ENCODE measurements at regions not wholly inside any gene's neighbourhood (a gene's known extent, or its start where the extent isn't known, plus 50 kb on each side); places are given as distances from the start of the nearest gene placed in this dataset.

DNA sequence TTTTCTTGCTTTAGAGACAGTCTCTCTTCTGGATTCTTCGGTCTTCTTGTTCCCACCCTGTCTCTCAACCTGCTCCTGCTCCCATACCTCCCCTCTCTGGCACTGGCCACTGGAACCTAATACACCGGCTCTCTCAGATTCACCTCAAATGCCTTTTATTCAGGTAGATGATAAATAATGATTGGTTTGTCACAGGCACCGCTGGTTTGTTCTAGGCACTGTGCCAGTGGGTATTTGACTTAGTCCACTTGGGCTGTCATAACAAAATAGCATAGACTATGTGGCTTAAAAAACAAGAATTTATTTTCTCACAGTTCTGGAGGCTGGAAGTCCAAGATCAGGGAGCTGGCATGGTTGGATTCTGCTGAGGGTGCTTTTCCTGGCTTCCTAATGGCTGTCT lies 278.2 kb upstream of the STT3B start:
- no peak overlapping the region for H3K27ac ChIP-seq
- H3K4me3 ChIP-seq: no peak overlapping the region

GRCh38 chr3:31255007-31255581 lies 277.6 kb upstream of the STT3B start:
- Histone ChIP-seq H3K27ac (no peak overlapping the region), H3K4me3 (no peak overlapping the region)

DNA sequence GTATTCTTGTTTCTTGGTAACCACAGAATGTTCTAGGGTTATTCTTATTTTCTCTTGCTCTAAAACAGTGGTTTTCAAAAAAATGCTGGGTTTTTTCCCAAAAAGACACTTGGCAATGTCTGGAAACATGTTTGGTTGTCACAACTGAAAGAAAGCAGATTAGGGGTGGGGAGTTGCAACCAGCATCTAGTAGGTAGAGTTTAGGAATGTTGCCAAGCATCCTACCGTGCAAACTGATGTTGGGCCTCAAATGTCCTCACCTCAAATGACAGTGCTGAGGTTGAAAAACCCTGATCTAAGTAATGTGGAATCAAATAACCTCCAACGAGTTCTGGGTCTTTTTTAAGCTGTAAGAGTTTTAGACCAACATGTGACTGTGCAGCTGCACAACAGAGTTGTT lies 270.5 kb upstream of the STT3B start:
- Histone ChIP-seq H3K27ac (no peak overlapping the region), H3K4me3 (no peak overlapping the region)

GRCh38 chr3:31263897-31264296 lies 268.8 kb upstream of the STT3B start:
- Histone ChIP-seq H3K27ac (no peak overlapping the region), H3K4me3 (no peak overlapping the region)

DNA sequence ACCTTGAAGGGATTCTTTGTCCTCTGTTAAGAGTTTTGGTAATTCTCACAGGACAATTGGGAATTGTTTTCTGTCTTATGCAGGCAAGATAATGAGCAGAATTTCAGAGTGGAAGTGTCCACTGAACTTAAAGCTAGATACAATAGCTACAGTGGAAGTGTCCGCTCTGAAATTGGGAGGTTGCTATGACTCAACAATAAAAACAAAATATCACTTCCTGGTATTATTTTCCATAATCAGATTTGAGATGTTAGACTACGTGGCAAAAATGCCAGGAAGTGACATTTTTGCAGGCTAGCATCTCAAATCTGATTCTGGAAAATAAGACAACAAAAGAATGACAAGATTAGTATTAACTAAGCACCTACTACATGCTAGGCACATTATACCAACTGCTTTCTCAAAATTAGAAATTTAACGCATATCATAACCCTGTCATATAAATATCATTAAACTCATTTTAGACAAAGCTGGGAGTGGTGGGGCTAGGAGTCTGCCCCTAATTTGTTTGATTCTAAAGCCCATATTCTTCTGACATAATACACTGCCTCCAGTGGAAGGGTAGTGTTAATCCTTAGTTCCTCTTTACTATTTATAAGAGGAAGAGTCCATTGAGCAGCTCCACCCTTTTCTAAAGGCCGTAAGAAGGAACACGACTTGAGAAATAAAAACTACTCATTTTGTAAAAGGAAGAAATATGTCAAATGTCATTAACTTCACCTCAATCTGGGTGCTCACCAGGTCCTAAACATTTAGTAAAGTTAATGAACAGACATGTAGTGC lies 266.9 kb upstream of the STT3B start:
- Histone ChIP-seq H3K4me3 (no peak overlapping the region), H3K27ac (peak overlapping the region in 3 of 21 experiments; percentile 23 to 61 (median 58))

- no peak overlapping the region for H3K27ac ChIP-seq
- no peak overlapping the region for H3K4me3 ChIP-seq
Observed at GRCh38 chr3:31268868-31269267, 263.9 kb upstream of the STT3B start.

GRCh38 chr3:31270010-31270409 lies 262.7 kb upstream of the STT3B start:
- Histone ChIP-seq H3K27ac (no peak overlapping the region), H3K4me3 (no peak overlapping the region)

GRCh38 chr3:31274326-31275024 lies 258.2 kb upstream of the STT3B start:
- Histone ChIP-seq H3K27ac (peak overlapping the region in 8 of 21 experiments; percentile 13 to 71 (median 28)), H3K4me3 (no peak overlapping the region)

DNA sequence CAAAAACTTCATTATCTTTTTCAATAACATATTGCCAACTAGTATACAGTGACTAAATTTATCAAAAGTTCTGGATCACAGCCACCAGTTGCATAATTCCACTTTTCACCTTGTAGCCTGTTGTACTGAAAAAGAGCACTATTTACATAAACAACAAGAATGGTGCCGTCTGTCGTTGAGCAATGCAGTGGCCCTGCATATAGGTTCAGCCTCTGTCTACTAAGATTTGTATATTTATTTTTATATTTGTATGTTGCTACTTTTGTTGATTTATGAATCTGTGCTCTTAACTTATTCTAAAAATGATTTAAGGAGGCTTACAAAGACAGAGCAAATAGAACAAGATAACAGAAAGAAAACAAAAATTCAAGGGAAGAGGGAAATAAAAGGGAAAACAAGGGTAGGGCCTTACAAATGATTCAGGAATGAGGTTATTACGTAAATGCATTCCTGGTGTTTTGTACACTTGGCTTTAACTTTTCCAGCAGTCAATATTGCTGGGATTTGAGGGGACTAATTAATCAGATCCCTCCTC lies 257.6 kb upstream of the STT3B start:
- no peak overlapping the region for H3K4me3 ChIP-seq
- H3K27ac ChIP-seq: peak overlapping the region in 8 of 21 experiments; percentile 13 to 71 (median 25)

GRCh38 chr3:31275583-31275982 lies 257.1 kb upstream of the STT3B start:
- Histone ChIP-seq H3K27ac (peak overlapping the region in 4 of 21 experiments; percentile 13 to 42 (median 24)), H3K4me3 (no peak overlapping the region)

GRCh38 chr3:31277582-31277981 lies 255.1 kb upstream of the STT3B start:
- H3K27ac ChIP-seq: peak overlapping the region in 4 of 21 experiments; percentile 11 to 54 (median 19)

DNA sequence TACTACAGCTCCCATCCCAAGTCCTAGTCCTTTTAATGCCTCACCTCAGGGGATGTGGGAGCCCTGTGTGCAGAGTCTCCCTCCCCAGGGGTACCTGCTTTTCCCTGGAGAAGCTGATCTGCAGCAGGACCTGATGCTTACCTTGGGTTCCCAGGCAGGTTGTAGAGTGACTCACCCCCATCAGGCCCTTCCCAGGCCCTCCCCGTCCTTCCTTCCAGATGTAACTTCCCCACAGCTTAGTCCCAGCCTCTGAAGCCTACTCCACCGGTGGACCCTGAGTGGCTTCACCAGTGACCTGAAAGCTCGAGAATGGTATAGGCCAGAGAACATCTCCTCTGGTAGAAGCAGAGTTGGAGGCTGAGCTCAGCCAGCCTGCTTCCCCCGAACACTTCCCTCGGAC lies 254.2 kb upstream of the STT3B start:
- Histone ChIP-seq H3K4me3 (no peak overlapping the region), H3K27ac (peak overlapping the region in 3 of 21 experiments; percentile 11 to 54 (median 15))

More at GRCh38 chr3:31277582-31277981, 255.1 kb upstream of the STT3B start:
- H3K4me3 ChIP-seq: no peak overlapping the region

GRCh38 chr3:31284776-31285175 lies 247.9 kb upstream of the STT3B start:
- Histone ChIP-seq H3K27ac (no peak overlapping the region), H3K4me3 (no peak overlapping the region)

GRCh38 chr3:31285833-31286486 lies 246.8 kb upstream of the STT3B start:
- H3K4me3 ChIP-seq: no peak overlapping the region
- no peak overlapping the region for H3K27ac ChIP-seq

DNA sequence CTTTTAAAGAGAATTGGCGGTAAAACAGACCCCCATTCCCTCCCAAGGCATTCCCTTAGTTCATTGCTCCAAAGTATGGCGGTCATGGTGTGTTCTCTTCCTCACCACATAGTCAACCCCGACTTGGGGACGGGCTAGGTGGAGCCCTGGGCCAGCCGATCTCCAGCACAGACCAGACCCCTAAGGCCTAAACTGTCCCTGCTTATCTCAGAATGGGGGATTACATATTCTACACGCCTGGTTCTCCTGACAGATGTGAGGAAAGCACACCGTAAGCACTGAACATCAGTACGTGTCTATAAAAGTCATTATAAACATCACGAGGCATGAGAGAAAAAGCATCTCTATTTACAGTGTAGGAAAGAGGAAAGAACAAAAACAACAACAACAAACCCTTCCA lies 244.5 kb upstream of the STT3B start:
- no peak overlapping the region for H3K4me3 ChIP-seq
- peak overlapping the region in 11 of 21 experiments; percentile 14 to 76 (median 36) for H3K27ac ChIP-seq

DNA sequence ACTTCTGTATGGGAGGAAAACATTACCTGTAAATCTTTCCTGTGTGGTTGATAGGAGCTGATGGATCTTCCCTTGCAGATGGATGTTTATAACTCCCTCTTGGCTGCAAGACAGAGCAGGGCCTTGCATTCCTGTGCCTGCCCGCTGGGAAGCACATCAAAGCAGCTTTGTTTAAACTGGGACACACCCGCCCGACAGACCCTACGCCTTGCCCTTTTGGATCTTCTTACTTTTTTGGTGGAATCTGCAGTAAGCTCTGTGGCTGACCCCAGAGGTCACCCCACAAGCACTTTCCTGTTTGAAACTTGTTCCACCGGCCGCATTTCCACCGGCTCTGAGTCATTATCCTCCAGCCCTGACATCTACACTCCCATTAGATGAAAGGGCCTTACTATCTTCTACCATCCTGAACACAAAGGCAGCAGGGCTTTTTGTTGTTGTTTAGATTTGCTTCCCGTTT lies 244.1 kb upstream of the STT3B start:
- no peak overlapping the region for H3K4me3 ChIP-seq
- peak overlapping the region in 10 of 21 experiments; percentile 13 to 76 (median 38) for H3K27ac ChIP-seq

- H3K27ac ChIP-seq: peak overlapping the region in 7 of 21 experiments; percentile 33 to 76 (median 53)
Observed at GRCh38 chr3:31289584-31289983, 243.1 kb upstream of the STT3B start.

GRCh38 chr3:31290046-31290445 lies 242.7 kb upstream of the STT3B start:
- no peak overlapping the region for H3K4me3 ChIP-seq
- H3K27ac ChIP-seq: peak overlapping the region in 5 of 21 experiments; percentile 41 to 76 (median 55)

More at GRCh38 chr3:31289584-31289983, 243.1 kb upstream of the STT3B start:
- H3K4me3 ChIP-seq: no peak overlapping the region

DNA sequence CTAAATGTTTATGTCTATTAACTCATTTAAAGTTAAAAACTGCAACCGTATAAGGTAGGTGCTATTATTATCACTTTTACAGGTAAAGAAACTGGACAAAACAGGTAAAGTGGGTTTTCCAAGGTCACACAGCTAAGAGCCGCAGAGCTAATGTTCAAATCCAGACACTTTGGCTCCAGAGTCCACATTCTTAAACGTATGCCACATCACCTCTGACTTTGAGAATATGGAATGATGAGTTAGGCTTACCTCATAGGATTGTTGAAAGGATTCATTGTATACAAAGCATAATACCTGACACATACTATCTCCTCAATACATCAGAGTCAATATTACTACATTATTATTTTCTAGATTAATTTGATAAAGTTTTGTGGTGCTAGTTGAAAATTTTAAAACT lies 240.9 kb upstream of the STT3B start:
- Histone ChIP-seq H3K4me3 (no peak overlapping the region), H3K27ac (no peak overlapping the region)
